ENCODE measurements at regions not wholly inside any gene's neighbourhood (a gene's known extent, or its start where the extent isn't known, plus 50 kb on each side); places are given as distances from the start of the nearest gene placed in this dataset.

DNA sequence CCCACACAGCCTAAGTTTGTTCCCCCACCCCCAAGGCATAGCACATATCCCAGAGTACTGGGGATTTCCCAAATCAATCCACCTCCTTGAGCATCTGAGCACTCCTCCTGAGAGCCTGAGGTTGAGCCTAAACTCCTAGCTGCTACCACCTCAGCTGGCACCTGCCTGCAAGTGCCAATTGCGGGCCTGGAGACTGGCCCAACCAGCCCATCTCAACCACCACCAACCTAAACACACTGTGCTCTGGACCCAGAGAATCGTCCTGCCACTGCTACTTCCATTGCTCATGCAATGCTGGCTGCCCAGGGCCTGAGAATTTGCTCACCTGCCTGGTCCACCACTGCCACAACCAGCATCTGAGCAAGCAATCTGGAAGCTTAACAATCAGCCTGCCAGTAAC lies 177.1 kb downstream of the FGF13 start:
- Mint-ChIP-seq H3K9me3 (peaks cover 25% of the 10 kb centered on the region), H3K36me3 (no peaks in the 10 kb centered on the region), H3K27ac (no peak overlapping the region), H3K4me1 (no peaks in the 10 kb centered on the region), H3K4me3 (no peak overlapping the region), H3K27me3 (ENCODE audit: low read depth) (no peaks in the 10 kb centered on the region)
- TF ChIP-seq, protein P1, sequence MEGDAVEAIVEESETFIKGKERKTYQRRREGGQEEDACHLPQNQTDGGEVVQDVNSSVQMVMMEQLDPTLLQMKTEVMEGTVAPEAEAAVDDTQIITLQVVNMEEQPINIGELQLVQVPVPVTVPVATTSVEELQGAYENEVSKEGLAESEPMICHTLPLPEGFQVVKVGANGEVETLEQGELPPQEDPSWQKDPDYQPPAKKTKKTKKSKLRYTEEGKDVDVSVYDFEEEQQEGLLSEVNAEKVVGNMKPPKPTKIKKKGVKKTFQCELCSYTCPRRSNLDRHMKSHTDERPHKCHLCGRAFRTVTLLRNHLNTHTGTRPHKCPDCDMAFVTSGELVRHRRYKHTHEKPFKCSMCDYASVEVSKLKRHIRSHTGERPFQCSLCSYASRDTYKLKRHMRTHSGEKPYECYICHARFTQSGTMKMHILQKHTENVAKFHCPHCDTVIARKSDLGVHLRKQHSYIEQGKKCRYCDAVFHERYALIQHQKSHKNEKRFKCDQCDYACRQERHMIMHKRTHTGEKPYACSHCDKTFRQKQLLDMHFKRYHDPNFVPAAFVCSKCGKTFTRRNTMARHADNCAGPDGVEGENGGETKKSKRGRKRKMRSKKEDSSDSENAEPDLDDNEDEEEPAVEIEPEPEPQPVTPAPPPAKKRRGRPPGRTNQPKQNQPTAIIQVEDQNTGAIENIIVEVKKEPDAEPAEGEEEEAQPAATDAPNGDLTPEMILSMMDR (IDR thresholded peaks at IDR 0.05; ENCODE audit: unreplicated experiment) = no peak
- no peak for DNase-seq (ENCODE audit: low spot score in 2 of 2, unreplicated experiment in 2 of 2)

DNA sequence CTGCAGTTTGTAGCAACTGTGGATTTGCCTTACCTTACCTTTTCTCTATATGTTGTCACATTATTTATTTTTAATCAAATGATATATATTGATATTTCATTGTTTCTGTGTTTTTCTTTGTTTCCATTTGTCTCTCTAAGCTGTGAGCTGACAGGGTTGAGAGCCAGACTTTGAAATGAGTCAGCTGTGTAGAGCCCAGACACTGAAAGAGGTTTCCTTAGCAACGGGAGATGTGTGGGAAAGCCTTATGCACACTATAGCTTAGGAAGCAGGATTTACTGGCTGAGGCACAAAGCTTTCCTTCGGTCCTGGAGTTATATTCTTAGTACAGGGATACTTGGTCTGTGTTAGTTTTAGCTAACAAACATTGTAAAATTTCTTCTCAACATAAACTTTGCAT lies 192.2 kb downstream of the FGF13 start:
- Mint-ChIP-seq H3K27ac (no peak overlapping the region), H3K4me3 (no peak overlapping the region), H3K9me3 (peaks cover 15% of the 10 kb centered on the region), H3K27me3 (ENCODE audit: low read depth) (no peaks in the 10 kb centered on the region), H3K4me1 (no peaks in the 10 kb centered on the region), H3K36me3 (no peaks in the 10 kb centered on the region)
- TF ChIP-seq, protein P1 (IDR thresholded peaks at IDR 0.05; ENCODE audit: unreplicated experiment) = no peak
- no peak for DNase-seq (ENCODE audit: low spot score in 2 of 2, unreplicated experiment in 2 of 2)

- no peak overlapping the region for H3K27ac Mint-ChIP-seq
- no peak for DNase-seq (ENCODE audit: low spot score in 2 of 2, unreplicated experiment in 2 of 2)
Measured at GRCh38 chrX:138504273-138504672, 207.2 kb downstream of the FGF13 start.

DNA sequence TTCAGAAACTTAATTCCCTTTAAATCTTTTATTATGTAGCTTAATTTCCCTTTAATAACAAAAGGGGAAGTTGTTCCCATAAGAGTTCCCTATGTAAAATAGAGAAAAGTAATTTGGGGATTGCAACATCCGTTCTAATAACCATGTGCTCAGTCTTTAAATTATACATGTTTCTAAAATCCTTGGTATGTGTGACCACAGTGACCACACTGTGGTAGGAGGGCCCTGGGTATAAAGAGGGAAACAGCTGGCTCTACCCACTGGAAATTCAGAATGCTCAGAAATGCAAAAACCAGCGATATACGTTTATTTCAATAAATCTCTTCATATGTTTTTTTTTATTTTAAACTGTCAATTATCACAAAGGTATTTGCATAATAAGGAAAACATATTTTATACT lies 219.1 kb downstream of the FGF13 start:
- TF ChIP-seq, protein P1 (IDR thresholded peaks at IDR 0.05; ENCODE audit: unreplicated experiment) = no peak
- Mint-ChIP-seq H3K27me3 (ENCODE audit: low read depth) (no peaks in the 10 kb centered on the region), H3K4me3 (no peak overlapping the region), H3K36me3 (no peaks in the 10 kb centered on the region), H3K27ac (no peak overlapping the region), H3K4me1 (peaks cover 2% of the 10 kb centered on the region), H3K9me3 (peaks cover 35% of the 10 kb centered on the region)
- DNase-seq (ENCODE audit: low spot score in 2 of 2, unreplicated experiment in 2 of 2) = no peak

More at GRCh38 chrX:138504273-138504672, 207.2 kb downstream of the FGF13 start:
- H3K36me3 Mint-ChIP-seq = no peaks in the 10 kb centered on the region
- H3K4me1 Mint-ChIP-seq = no peaks in the 10 kb centered on the region
- TF ChIP-seq, protein P1 (IDR thresholded peaks at IDR 0.05; ENCODE audit: unreplicated experiment) = no peak
- no peaks in the 10 kb centered on the region for H3K27me3 Mint-ChIP-seq (ENCODE audit: low read depth)
- H3K4me3 Mint-ChIP-seq = no peak overlapping the region
- H3K9me3 Mint-ChIP-seq = peaks cover 37% of the 10 kb centered on the region

GRCh38 chrX:138487866-138488265 lies 223.7 kb downstream of the FGF13 start:
- Mint-ChIP-seq H3K27ac (no peak overlapping the region), H3K9me3 (peaks cover 42% of the 10 kb centered on the region)
- TF ChIP-seq, protein P1 (IDR thresholded peaks at IDR 0.05; ENCODE audit: unreplicated experiment) = no peak

GRCh38 chrX:138485767-138486166 lies 225.8 kb downstream of the FGF13 start:
- Mint-ChIP-seq H3K27me3 (ENCODE audit: low read depth) (no peaks in the 10 kb centered on the region), H3K9me3 (peaks cover 28% of the 10 kb centered on the region), H3K4me3 (no peak overlapping the region), H3K36me3 (no peaks in the 10 kb centered on the region), H3K4me1 (peaks cover 2% of the 10 kb centered on the region), H3K27ac (no peak overlapping the region)
- TF ChIP-seq, protein P1 (IDR thresholded peaks at IDR 0.05; ENCODE audit: unreplicated experiment) = no peak
- DNase-seq (ENCODE audit: low spot score in 2 of 2, unreplicated experiment in 2 of 2) = no peak

More at GRCh38 chrX:138487866-138488265, 223.7 kb downstream of the FGF13 start:
- DNase-seq (ENCODE audit: low spot score in 2 of 2, unreplicated experiment in 2 of 2) = no peak
- H3K4me3 Mint-ChIP-seq = no peak overlapping the region
- no peaks in the 10 kb centered on the region for H3K36me3 Mint-ChIP-seq
- H3K27me3 Mint-ChIP-seq (ENCODE audit: low read depth) = no peaks in the 10 kb centered on the region
- peaks cover 2% of the 10 kb centered on the region for H3K4me1 Mint-ChIP-seq
